ENCODE measurements at regions not wholly inside any gene's neighbourhood (a gene's known extent, or its start where the extent isn't known, plus 50 kb on each side); places are given as distances from the start of the nearest gene placed in this dataset.

- no peak for DNase-seq
- WGBS, 2 donors, result 52 to 61% methylated on average over 7 of the region's 7 CpGs
- intact Hi-C loops (cut with DNase I), result no loop called here
Measured at GRCh38 chr3:5341610-5342009, 154.1 kb downstream of the EDEM1 start.

GRCh38 chr3:5343459-5343858 is 156.0 kb downstream of the EDEM1 start:
- DNase-seq, result no peak
- H3K27me3 ChIP-seq, result no peaks in the 10 kb centered on the region
- no peaks in the 10 kb centered on the region for H3K9me3 ChIP-seq
- no peaks in the 10 kb centered on the region for H3K4me1 ChIP-seq
- no peaks in the 10 kb centered on the region for H3K36me3 ChIP-seq
- WGBS, 2 donors, result 61 to 74% methylated on average over 2 of the region's 2 CpGs
- TF ChIP-seq POLR2A (IDR thresholded peaks at IDR 0.05), result no peak
- TF ChIP-seq, protein P1, sequence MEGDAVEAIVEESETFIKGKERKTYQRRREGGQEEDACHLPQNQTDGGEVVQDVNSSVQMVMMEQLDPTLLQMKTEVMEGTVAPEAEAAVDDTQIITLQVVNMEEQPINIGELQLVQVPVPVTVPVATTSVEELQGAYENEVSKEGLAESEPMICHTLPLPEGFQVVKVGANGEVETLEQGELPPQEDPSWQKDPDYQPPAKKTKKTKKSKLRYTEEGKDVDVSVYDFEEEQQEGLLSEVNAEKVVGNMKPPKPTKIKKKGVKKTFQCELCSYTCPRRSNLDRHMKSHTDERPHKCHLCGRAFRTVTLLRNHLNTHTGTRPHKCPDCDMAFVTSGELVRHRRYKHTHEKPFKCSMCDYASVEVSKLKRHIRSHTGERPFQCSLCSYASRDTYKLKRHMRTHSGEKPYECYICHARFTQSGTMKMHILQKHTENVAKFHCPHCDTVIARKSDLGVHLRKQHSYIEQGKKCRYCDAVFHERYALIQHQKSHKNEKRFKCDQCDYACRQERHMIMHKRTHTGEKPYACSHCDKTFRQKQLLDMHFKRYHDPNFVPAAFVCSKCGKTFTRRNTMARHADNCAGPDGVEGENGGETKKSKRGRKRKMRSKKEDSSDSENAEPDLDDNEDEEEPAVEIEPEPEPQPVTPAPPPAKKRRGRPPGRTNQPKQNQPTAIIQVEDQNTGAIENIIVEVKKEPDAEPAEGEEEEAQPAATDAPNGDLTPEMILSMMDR (IDR thresholded peaks at IDR 0.05), result no peak
- intact Hi-C loops (cut with DNase I), result no loop called here
- H3K27ac ChIP-seq, result no peak overlapping the region
- H3K4me3 ChIP-seq (replicated peaks in 1 of 3), result no peak overlapping the region

More at GRCh38 chr3:5341610-5342009, 154.1 kb downstream of the EDEM1 start:
- no peak overlapping the region for H3K4me3 ChIP-seq (replicated peaks in 1 of 3)
- H3K27me3 ChIP-seq, result no peaks in the 10 kb centered on the region
- H3K27ac ChIP-seq, result no peak overlapping the region
- H3K36me3 ChIP-seq, result no peaks in the 10 kb centered on the region
- TF ChIP-seq POLR2A (IDR thresholded peaks at IDR 0.05), result no peak
- TF ChIP-seq, protein P1 (IDR thresholded peaks at IDR 0.05), result no peak
- H3K9me3 ChIP-seq, result no peaks in the 10 kb centered on the region
- H3K4me1 ChIP-seq, result no peaks in the 10 kb centered on the region

- 82 to 92% methylated on average over 1 of the region's 1 CpG for WGBS, 2 donors
- Histone ChIP-seq H3K4me1 (no peaks in the 10 kb centered on the region), H3K9me3 (no peaks in the 10 kb centered on the region), H3K36me3 (no peaks in the 10 kb centered on the region), H3K27me3 (no peaks in the 10 kb centered on the region), H3K4me3 (replicated peaks in 1 of 3) (no peak overlapping the region), H3K27ac (no peak overlapping the region)
- DNase-seq, result no peak
- TF ChIP-seq, protein P1 (IDR thresholded peaks at IDR 0.05), result no peak
- TF ChIP-seq POLR2A (IDR thresholded peaks at IDR 0.05), result no peak
- intact Hi-C loops (cut with DNase I), result no loop called here
Measured at GRCh38 chr3:5344707-5345106, 157.2 kb downstream of the EDEM1 start.

DNA sequence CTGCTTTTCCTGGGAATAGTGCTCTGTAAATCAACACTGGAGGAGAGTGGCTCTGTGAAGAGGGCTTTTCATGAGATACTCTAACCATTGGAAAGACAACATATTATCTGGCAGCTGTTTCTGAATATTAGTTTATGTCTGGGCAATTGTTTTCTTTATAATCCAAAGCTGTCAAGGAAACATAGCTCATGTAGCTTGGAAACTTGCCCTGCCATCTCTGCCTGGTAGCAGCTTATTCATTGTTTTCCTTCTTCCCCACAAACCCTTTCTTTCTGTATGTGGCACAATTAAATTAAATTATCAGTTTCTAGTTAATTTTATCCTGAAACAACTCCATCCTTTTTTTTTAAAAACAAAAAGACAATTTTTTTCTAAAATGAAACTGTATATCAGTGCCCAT is 160.0 kb downstream of the EDEM1 start:
- Histone ChIP-seq H3K4me3 (replicated peaks in 1 of 3) (no peak overlapping the region), H3K36me3 (no peaks in the 10 kb centered on the region), H3K4me1 (no peaks in the 10 kb centered on the region), H3K9me3 (no peaks in the 10 kb centered on the region), H3K27ac (no peak overlapping the region), H3K27me3 (no peaks in the 10 kb centered on the region)
- DNase-seq, result no peak
- TF ChIP-seq, protein P1 (IDR thresholded peaks at IDR 0.05), result no peak
- no peak for TF ChIP-seq POLR2A (IDR thresholded peaks at IDR 0.05)
- intact Hi-C loops (cut with DNase I), result no loop called here

DNA sequence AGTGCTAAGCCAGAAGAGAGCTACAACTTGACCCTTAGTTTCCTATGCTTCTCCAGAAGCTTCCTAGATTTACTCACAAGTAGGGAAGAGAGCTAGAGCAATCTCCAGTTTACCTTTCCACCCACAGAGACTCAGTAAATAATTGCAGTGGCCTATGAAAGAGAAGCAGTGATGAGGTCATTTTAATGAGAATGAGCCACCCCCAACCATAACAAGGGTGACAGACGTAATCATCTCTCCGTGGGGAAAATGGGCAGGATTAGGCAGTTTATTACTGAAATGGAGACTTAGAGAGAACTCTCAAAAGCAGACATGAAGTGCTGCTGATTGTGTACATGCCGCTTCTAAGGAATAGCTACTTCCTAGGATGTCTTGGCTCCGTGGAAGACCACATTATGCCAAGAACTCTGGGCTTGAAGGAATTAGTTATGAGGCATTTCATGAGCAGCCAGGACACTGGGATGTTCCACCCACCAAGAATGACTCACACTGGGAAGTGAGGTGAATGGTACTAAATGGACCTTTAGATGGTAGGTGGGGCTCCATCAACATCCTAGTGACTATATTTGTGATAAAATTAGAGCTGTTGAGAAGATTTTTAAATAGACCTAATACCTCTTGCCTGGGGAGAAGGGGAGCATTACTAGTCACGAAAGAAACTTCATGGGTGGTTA is 160.9 kb downstream of the EDEM1 start:
- H3K4me1 ChIP-seq, result no peaks in the 10 kb centered on the region
- intact Hi-C loops (cut with DNase I), result no loop called here
- DNase-seq, result no peak
- H3K27me3 ChIP-seq, result no peaks in the 10 kb centered on the region
- 79 to 87% methylated on average over 5 of the region's 5 CpGs for WGBS, 2 donors
- no peak overlapping the region for H3K27ac ChIP-seq
- H3K9me3 ChIP-seq, result no peaks in the 10 kb centered on the region
- H3K4me3 ChIP-seq (replicated peaks in 1 of 3), result no peak overlapping the region
- no peaks in the 10 kb centered on the region for H3K36me3 ChIP-seq
- no peak for TF ChIP-seq POLR2A (IDR thresholded peaks at IDR 0.05)
- TF ChIP-seq, protein P1 (IDR thresholded peaks at IDR 0.05), result no peak
